Stimulated activated CD4-positive, alpha-beta T cell treated with anti-CD3 and anti-CD28 coated beads, Interleukin-2, amount 100 ng/mL, for 4 hours (primary cell): ENCODE measurements at regions not wholly inside any gene's neighbourhood (a gene's known extent, or its start where the extent isn't known, plus 50 kb on each side); places are given as distances from the start of the nearest gene placed in this dataset.

Source experiments
- DNase-seq: peaks from one replicate; pipeline ENCODE4 v3.0.0-alpha.2; 2020; ENCODE audit warnings: low read depth

- no peak for DNase-seq
Measured at GRCh38 chr10:124286621-124287020, 132.1 kb downstream of the OAT start.

GRCh38 chr10:124285587-124286527 is 132.9 kb downstream of the OAT start:
- no peak for DNase-seq

- no peak for DNase-seq
Measured at GRCh38 chr10:124283949-124284250, 134.8 kb downstream of the OAT start.

GRCh38 chr10:124283215-124283948 is 135.3 kb downstream of the OAT start:
- DNase-seq = no peak

- no peak for DNase-seq
Measured at GRCh38 chr10:124282326-124282725, 136.4 kb downstream of the OAT start.

GRCh38 chr10:124281666-124282065 is 137.1 kb downstream of the OAT start:
- no peak for DNase-seq

- DNase-seq = no peak
Measured at GRCh38 chr10:124280916-124281315, 137.8 kb downstream of the OAT start.

GRCh38 chr10:124279882-124280281 is 138.8 kb downstream of the OAT start:
- no peak for DNase-seq

- no peak for DNase-seq
Measured at GRCh38 chr10:124279298-124279697, 139.4 kb downstream of the OAT start.

- no peak for DNase-seq
Measured at GRCh38 chr10:124278356-124278755, 140.4 kb downstream of the OAT start.

- DNase-seq = no peak
Measured at GRCh38 chr10:124273141-124273540, 145.6 kb downstream of the OAT start.

- no peak for DNase-seq
Measured at GRCh38 chr10:124271676-124272075, 147.0 kb downstream of the OAT start.

- DNase-seq = no peak
Measured at GRCh38 chr10:124270530-124271327, 148.0 kb downstream of the OAT start.

GRCh38 chr10:124268976-124269375 is 149.7 kb downstream of the OAT start:
- no peak for DNase-seq

GRCh38 chr10:124267911-124268549 is 150.7 kb downstream of the OAT start:
- DNase-seq = no peak

- DNase-seq = no peak
Measured at GRCh38 chr10:124267231-124267885, 151.4 kb downstream of the OAT start.

- DNase-seq = no peak
Measured at GRCh38 chr10:124266468-124267230, 152.1 kb downstream of the OAT start.

GRCh38 chr10:124265776-124266467 is 152.8 kb downstream of the OAT start:
- DNase-seq = no peak

GRCh38 chr10:124265391-124265745 is 153.4 kb downstream of the OAT start:
- DNase-seq = no peak

GRCh38 chr10:124264711-124265390 is 153.9 kb downstream of the OAT start:
- no peak for DNase-seq
